DOHH2 (cell line): ENCODE measurements at regions not wholly inside any gene's neighbourhood (a gene's known extent, or its start where the extent isn't known, plus 50 kb on each side); places are given as distances from the start of the nearest gene placed in this dataset.

Experiments used
- EZH2phosphoT487 ChIP-seq: fragments of 200-600 bp; sonication (generic); IDR thresholded peaks from 2 replicates; pipeline ENCODE4 v1.6.1; 2017; ENCODE audit warnings: borderline replicate concordance, mild to moderate bottlenecking, antibody characterized with exemption, low read length, moderate library complexity, mixed read lengths
- TF ChIP-seq, protein P1 (sequence below): fragments of 200-600 bp; sonication (generic); IDR thresholded peaks from one replicate; pipeline ENCODE4 v1.5.1; 2014; ENCODE audit warnings: antibody characterized with exemption, mild to moderate bottlenecking, low read depth, low read length; ENCODE audit not compliant: poor library complexity, severe bottlenecking

GRCh38 chr1:87179076-87179810, 149.4 kb upstream of the LMO4 start:
- TF ChIP-seq, protein P1, sequence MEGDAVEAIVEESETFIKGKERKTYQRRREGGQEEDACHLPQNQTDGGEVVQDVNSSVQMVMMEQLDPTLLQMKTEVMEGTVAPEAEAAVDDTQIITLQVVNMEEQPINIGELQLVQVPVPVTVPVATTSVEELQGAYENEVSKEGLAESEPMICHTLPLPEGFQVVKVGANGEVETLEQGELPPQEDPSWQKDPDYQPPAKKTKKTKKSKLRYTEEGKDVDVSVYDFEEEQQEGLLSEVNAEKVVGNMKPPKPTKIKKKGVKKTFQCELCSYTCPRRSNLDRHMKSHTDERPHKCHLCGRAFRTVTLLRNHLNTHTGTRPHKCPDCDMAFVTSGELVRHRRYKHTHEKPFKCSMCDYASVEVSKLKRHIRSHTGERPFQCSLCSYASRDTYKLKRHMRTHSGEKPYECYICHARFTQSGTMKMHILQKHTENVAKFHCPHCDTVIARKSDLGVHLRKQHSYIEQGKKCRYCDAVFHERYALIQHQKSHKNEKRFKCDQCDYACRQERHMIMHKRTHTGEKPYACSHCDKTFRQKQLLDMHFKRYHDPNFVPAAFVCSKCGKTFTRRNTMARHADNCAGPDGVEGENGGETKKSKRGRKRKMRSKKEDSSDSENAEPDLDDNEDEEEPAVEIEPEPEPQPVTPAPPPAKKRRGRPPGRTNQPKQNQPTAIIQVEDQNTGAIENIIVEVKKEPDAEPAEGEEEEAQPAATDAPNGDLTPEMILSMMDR, result no peak
- TF ChIP-seq EZH2phosphoT487, result no peak
